Colonic mucosa (tissue), 4 donors: ENCODE measurements at regions not wholly inside any gene's neighbourhood (a gene's known extent, or its start where the extent isn't known, plus 50 kb on each side); places are given as distances from the start of the nearest gene placed in this dataset.

ENCODE experiments used
- DNase-seq: peaks from one replicate; pipeline ENCODE4 v3.0.0-alpha.2; 2020
- H3K27ac ChIP-seq: fragments of 200-600 bp; one replicate; pipeline ENCODE4 v1.8.0; 2021
- H3K27me3 ChIP-seq: fragments of 200-600 bp; one replicate; pipeline ENCODE4 v1.8.0; 2021
- H3K36me3 ChIP-seq: fragments of 200-600 bp; one replicate; pipeline ENCODE4 v1.8.0; 2021
- H3K4me1 ChIP-seq: fragments of 200-600 bp; one replicate; pipeline ENCODE4 v1.8.0; 2021; ENCODE audit warnings: mild to moderate bottlenecking
- H3K4me3 ChIP-seq: fragments of 200-600 bp; one replicate; pipeline ENCODE4 v1.8.0; 2021
- H3K9ac ChIP-seq, 2 donors: one replicate each; pipeline ENCODE4 v1.7.0; 2013; ENCODE audit warnings: control low read depth in 2 of 2, low read depth in 2 of 2, low read length in 2 of 2
- H3K9me3 ChIP-seq: fragments of 200-600 bp; one replicate; pipeline ENCODE4 v1.8.0; 2021
- CTCF ChIP-seq: fragments of 200-600 bp; IDR thresholded peaks from one replicate; pipeline ENCODE4 v1.8.0; 2022; ENCODE audit warnings: antibody characterized with exemption, mild to moderate bottlenecking
- intact Hi-C: fragments of 100-400 bp; cut with DNase I; formaldehyde crosslinking; loops from one replicate; pipeline ENCODE4 v1.14.1; 2022
- donor health status: healthy.
- donor health status: DM: no; HTN: no; CAD: no.
- donor health status: DM: no; HTN: no; CAD: no.

GRCh38 chr9:116084497-116084896 lies 69.1 kb upstream of the PAPPA start:
- H3K9ac ChIP-seq = no peak overlapping the region
- H3K27me3 ChIP-seq = no peaks in the 10 kb centered on the region
- no peak overlapping the region for H3K4me3 ChIP-seq
- no peaks in the 10 kb centered on the region for H3K4me1 ChIP-seq
- H3K36me3 ChIP-seq = no peaks in the 10 kb centered on the region
- no peak overlapping the region for H3K27ac ChIP-seq
- intact Hi-C loops = no loop called here
- no peaks in the 10 kb centered on the region for H3K9me3 ChIP-seq
- DNase-seq = no peak
- no peak for TF ChIP-seq CTCF

- no peak overlapping the region for H3K9ac ChIP-seq
- DNase-seq = no peak
- intact Hi-C loops = loop anchor here (5.0 kb wide), 1 partner anchor 340 kb away; no protein-coding TSS in a partner anchor
- H3K27me3 ChIP-seq = no peaks in the 10 kb centered on the region
- H3K36me3 ChIP-seq = no peaks in the 10 kb centered on the region
- H3K27ac ChIP-seq = no peak overlapping the region
- H3K9me3 ChIP-seq = no peaks in the 10 kb centered on the region
- no peak for TF ChIP-seq CTCF
- H3K4me1 ChIP-seq = no peaks in the 10 kb centered on the region
- H3K4me3 ChIP-seq = no peak overlapping the region
These were observed 66.3 kb upstream of the PAPPA start for GRCh38 chr9:116087246-116087645.

- Histone ChIP-seq H3K27ac (no peak overlapping the region), H3K36me3 (no peaks in the 10 kb centered on the region), H3K9ac (no peak overlapping the region), H3K9me3 (no peaks in the 10 kb centered on the region), H3K27me3 (no peaks in the 10 kb centered on the region), H3K4me3 (no peak overlapping the region), H3K4me1 (no peaks in the 10 kb centered on the region)
- intact Hi-C loops = loop anchor here (5.0 kb wide), 1 partner anchor 340 kb away; no protein-coding TSS in a partner anchor
- DNase-seq = no peak
- TF ChIP-seq CTCF = no peak
These were observed 65.8 kb upstream of the PAPPA start for GRCh38 chr9:116087751-116088194.

GRCh38 chr9:116088396-116088795 lies 65.2 kb upstream of the PAPPA start:
- H3K27ac ChIP-seq = no peak overlapping the region
- no peak for TF ChIP-seq CTCF
- intact Hi-C loops = loop anchor here (5.0 kb wide), 1 partner anchor 339 kb away; no protein-coding TSS in a partner anchor
- no peak overlapping the region for H3K4me3 ChIP-seq
- H3K27me3 ChIP-seq = no peaks in the 10 kb centered on the region
- H3K9ac ChIP-seq = no peak overlapping the region
- no peaks in the 10 kb centered on the region for H3K4me1 ChIP-seq
- no peaks in the 10 kb centered on the region for H3K36me3 ChIP-seq
- no peaks in the 10 kb centered on the region for H3K9me3 ChIP-seq
- DNase-seq = no peak

- TF ChIP-seq CTCF = no peak
- Histone ChIP-seq H3K27ac (no peak overlapping the region), H3K9ac (no peak overlapping the region), H3K27me3 (no peaks in the 10 kb centered on the region), H3K4me1 (no peaks in the 10 kb centered on the region), H3K36me3 (no peaks in the 10 kb centered on the region), H3K9me3 (no peaks in the 10 kb centered on the region), H3K4me3 (no peak overlapping the region)
- no peak for DNase-seq
- intact Hi-C loops = no loop called here
These were observed 63.4 kb upstream of the PAPPA start for GRCh38 chr9:116090030-116090770.
